ENCODE measurements at regions not wholly inside any gene's neighbourhood (a gene's known extent, or its start where the extent isn't known, plus 50 kb on each side); places are given as distances from the start of the nearest gene placed in this dataset.

DNA sequence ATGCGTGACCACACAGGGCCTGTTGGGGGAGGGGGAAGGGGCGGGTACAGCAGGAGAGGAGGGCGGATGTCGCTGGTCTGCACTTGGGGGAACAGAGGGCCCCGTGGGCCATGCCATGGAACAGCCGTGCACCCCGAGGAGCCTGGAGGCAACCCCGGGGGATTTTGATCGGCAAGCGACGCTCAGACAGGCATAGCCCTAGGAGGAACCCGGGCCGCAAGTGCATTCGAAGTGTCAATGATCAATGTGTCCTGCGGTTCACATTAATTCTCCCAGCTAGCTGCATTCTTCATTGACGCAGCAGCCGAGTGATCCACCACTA, 772.8 kb upstream of the DEFB115 start:
- ChIA-PET RAD21 (ENCODE audit: unreplicated experiment) (no interaction called here), POLR2A (no interaction called here), SMC1A (ENCODE audit: uncharacterized antibody, unreplicated experiment) (no interaction called here), CTCF (no interaction called here)
- TF ChIP-seq RAD21 (IDR thresholded peaks at IDR 0.05; ENCODE audit: insufficient read depth, low read depth, low read length), result no peak
- no peak for TF ChIP-seq CBFB (IDR thresholded peaks at IDR 0.05; ENCODE audit: low read depth)
- no peak for TF ChIP-seq NR2C1 (IDR thresholded peaks at IDR 0.05)
- TF ChIP-seq HDAC6 (IDR thresholded peaks at IDR 0.05; ENCODE audit: unreplicated experiment), result no peak
- no peak for TF ChIP-seq PML (IDR thresholded peaks at IDR 0.05; ENCODE audit: low read length)
- no peak for TF ChIP-seq GATAD2B (conservative IDR thresholded peaks at IDR 0.05; ENCODE audit: low read depth)
- Histone ChIP-seq H3K36me3 (ENCODE audit: control insufficient read depth in 2 of 2, insufficient read depth in 2 of 2, low read length in 1 of 2) (no peaks in the 10 kb centered on the region), H3K4me1 (ENCODE audit: control insufficient read depth, insufficient read depth, low read length) (no peaks in the 10 kb centered on the region), H2AFZ (ENCODE audit: control insufficient read depth, low read depth, low read length) (no peak overlapping the region), H3K4me2 (ENCODE audit: control insufficient read depth, insufficient read depth) (no peak overlapping the region), H3K9ac (ENCODE audit: control insufficient read depth, insufficient read depth, low read length) (no peak overlapping the region), H3K9me3 (replicated peaks; ENCODE audit: control insufficient read depth, insufficient read depth, low read length) (no peaks in the 10 kb centered on the region; the same call in 2 of the 3 replicates), H3K79me2 (ENCODE audit: control insufficient read depth, insufficient read depth, low read length) (no peaks in the 10 kb centered on the region), H3K4me3 (no peak overlapping the region), H3K27me3 (replicated peaks in 1 of 2; ENCODE audit: control insufficient read depth in 2 of 2, insufficient read depth in 2 of 2, low read length in 1 of 2) (no peaks in the 10 kb centered on the region), H3K27ac (ENCODE audit: control insufficient read depth, insufficient read depth) (no peak overlapping the region), H4K20me1 (ENCODE audit: control insufficient read depth, insufficient read depth) (no peaks in the 10 kb centered on the region)
- FAIRE-seq, result no peak
- WGBS (ENCODE audit: insufficient coverage, insufficient replicate concordance, low lambda C conversion rate, missing lambda C conversion rate), result 68% methylated on average over 12 of the region's 17 CpGs
- no TSS peak for BruUV-seq (replicated peaks)
- DNase-seq (ENCODE audit: low read depth, low spot score), result no peak
- ATAC-seq, result no peak
- intact Hi-C loops (cut with micrococcal nuclease; ENCODE audit: unreplicated experiment) (no loop called here), in situ Hi-C loops (cut with MboI) (no loop called here)

DNA sequence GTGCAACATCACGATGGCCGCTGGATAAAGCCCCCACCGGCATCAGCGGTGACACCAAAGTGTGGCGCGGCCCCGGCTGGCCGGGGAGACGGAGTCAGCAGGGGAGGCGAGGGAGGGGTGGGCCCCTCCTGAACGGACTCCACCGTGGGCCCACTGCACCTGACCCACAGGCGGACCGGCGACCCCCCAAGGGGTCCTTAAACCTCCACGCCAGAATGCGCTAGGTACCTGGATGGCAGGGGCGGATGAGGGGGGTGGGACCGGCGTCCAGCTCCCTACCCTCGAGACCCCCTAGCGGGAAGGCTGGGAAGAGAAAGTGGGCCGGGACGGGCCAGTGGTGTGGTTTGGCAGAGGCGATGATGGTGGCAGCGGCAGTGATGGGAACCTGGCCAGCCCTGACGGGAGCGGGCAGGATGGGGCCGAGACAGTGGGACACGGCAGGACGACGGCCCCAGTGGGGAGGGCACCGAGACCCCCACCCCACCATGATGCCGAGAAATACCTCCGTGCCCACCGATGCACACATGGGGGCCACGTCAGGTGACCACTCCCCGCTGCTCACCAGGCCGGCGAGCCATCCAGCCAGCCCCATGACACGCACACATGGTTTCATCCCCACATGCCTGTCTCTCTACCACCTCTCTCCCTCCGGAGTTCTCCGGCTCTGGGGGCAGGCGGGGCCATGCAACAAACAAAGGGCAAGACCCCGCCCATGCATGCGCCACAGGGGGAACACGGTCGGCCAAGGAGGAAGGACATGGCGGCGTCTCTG, 771.9 kb upstream of the DEFB115 start:
- no peaks in the 10 kb centered on the region; the same call in 2 of the 3 replicates for H3K9me3 ChIP-seq (replicated peaks; ENCODE audit: control insufficient read depth, insufficient read depth, low read length)
- H2AFZ ChIP-seq (ENCODE audit: control insufficient read depth, low read depth, low read length), result no peak overlapping the region
- 72% methylated on average over 47 of the region's 50 CpGs for WGBS (ENCODE audit: insufficient coverage, insufficient replicate concordance, low lambda C conversion rate, missing lambda C conversion rate)
- ChIA-PET SMC1A (ENCODE audit: uncharacterized antibody, unreplicated experiment) (no interaction called here), POLR2A (no interaction called here), CTCF (no interaction called here), RAD21 (ENCODE audit: unreplicated experiment) (no interaction called here)
- no peak overlapping the region for H3K9ac ChIP-seq (ENCODE audit: control insufficient read depth, insufficient read depth, low read length)
- no peak for TF ChIP-seq CREM (IDR thresholded peaks at IDR 0.05; ENCODE audit: low read depth)
- no peak for TF ChIP-seq BMI1 (IDR thresholded peaks at IDR 0.05; ENCODE audit: borderline replicate concordance)
- no peak for TF ChIP-seq SREBF2 (IDR thresholded peaks at IDR 0.05; ENCODE audit: low read length)
- no peak for TF ChIP-seq EP300 (IDR thresholded peaks at IDR 0.05; ENCODE audit: borderline replicate concordance in 1 of 2, control insufficient read depth in 1 of 2, low read depth in 2 of 2, low read length in 2 of 2)
- TF ChIP-seq, protein P1, sequence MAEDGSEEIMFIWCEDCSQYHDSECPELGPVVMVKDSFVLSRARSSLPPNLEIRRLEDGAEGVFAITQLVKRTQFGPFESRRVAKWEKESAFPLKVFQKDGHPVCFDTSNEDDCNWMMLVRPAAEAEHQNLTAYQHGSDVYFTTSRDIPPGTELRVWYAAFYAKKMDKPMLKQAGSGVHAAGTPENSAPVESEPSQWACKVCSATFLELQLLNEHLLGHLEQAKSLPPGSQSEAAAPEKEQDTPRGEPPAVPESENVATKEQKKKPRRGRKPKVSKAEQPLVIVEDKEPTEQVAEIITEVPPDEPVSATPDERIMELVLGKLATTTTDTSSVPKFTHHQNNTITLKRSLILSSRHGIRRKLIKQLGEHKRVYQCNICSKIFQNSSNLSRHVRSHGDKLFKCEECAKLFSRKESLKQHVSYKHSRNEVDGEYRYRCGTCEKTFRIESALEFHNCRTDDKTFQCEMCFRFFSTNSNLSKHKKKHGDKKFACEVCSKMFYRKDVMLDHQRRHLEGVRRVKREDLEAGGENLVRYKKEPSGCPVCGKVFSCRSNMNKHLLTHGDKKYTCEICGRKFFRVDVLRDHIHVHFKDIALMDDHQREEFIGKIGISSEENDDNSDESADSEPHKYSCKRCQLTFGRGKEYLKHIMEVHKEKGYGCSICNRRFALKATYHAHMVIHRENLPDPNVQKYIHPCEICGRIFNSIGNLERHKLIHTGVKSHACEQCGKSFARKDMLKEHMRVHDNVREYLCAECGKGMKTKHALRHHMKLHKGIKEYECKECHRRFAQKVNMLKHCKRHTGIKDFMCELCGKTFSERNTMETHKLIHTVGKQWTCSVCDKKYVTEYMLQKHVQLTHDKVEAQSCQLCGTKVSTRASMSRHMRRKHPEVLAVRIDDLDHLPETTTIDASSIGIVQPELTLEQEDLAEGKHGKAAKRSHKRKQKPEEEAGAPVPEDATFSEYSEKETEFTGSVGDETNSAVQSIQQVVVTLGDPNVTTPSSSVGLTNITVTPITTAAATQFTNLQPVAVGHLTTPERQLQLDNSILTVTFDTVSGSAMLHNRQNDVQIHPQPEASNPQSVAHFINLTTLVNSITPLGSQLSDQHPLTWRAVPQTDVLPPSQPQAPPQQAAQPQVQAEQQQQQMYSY (CRISPR knock-in tag; IDR thresholded peaks at IDR 0.05), result no peak
- TF ChIP-seq, protein P2, sequence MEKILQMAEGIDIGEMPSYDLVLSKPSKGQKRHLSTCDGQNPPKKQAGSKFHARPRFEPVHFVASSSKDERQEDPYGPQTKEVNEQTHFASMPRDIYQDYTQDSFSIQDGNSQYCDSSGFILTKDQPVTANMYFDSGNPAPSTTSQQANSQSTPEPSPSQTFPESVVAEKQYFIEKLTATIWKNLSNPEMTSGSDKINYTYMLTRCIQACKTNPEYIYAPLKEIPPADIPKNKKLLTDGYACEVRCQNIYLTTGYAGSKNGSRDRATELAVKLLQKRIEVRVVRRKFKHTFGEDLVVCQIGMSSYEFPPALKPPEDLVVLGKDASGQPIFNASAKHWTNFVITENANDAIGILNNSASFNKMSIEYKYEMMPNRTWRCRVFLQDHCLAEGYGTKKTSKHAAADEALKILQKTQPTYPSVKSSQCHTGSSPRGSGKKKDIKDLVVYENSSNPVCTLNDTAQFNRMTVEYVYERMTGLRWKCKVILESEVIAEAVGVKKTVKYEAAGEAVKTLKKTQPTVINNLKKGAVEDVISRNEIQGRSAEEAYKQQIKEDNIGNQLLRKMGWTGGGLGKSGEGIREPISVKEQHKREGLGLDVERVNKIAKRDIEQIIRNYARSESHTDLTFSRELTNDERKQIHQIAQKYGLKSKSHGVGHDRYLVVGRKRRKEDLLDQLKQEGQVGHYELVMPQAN (conservative IDR thresholded peaks at IDR 0.05), result no peak
- DNase-seq (ENCODE audit: low read depth, low spot score) (no peak), FAIRE-seq (no peak), ATAC-seq (no peak)
- in situ Hi-C loops (cut with MboI), result no loop called here
- H3K4me3 ChIP-seq, result no peak overlapping the region
- no peak overlapping the region for H3K4me2 ChIP-seq (ENCODE audit: control insufficient read depth, insufficient read depth)
- H3K4me1 ChIP-seq (ENCODE audit: control insufficient read depth, insufficient read depth, low read length), result no peaks in the 10 kb centered on the region
- no peaks in the 10 kb centered on the region for H4K20me1 ChIP-seq (ENCODE audit: control insufficient read depth, insufficient read depth)
- no peaks in the 10 kb centered on the region for H3K27me3 ChIP-seq (replicated peaks in 1 of 2; ENCODE audit: control insufficient read depth in 2 of 2, insufficient read depth in 2 of 2, low read length in 1 of 2)
- H3K27ac ChIP-seq (ENCODE audit: control insufficient read depth, insufficient read depth), result no peak overlapping the region
- intact Hi-C loops (cut with micrococcal nuclease; ENCODE audit: unreplicated experiment), result no loop called here
- H3K79me2 ChIP-seq (ENCODE audit: control insufficient read depth, insufficient read depth, low read length), result no peaks in the 10 kb centered on the region
- no TSS peak for BruUV-seq (replicated peaks)
- no peaks in the 10 kb centered on the region for H3K36me3 ChIP-seq (ENCODE audit: control insufficient read depth in 2 of 2, insufficient read depth in 2 of 2, low read length in 1 of 2)
